Osteocyte (in vitro differentiated cells): ENCODE measurements at regions not wholly inside any gene's neighbourhood (a gene's known extent, or its start where the extent isn't known, plus 50 kb on each side); places are given as distances from the start of the nearest gene placed in this dataset.

Experiments used
- DNase-seq: peaks from one replicate; pipeline ENCODE4 v3.0.0; 2021; ENCODE audit warnings: mixed read lengths; ENCODE audit not compliant: unreplicated experiment; ENCODE audit errors: extremely low spot score
- H3K27ac Mint-ChIP-seq: one replicate; pipeline ENCODE4 v1.8.0; 2021; ENCODE audit warnings: mild to moderate bottlenecking, mixed read lengths; ENCODE audit not compliant: unreplicated experiment
- H3K27me3 Mint-ChIP-seq: one replicate; pipeline ENCODE4 v1.8.0; 2021; ENCODE audit warnings: mixed read lengths; ENCODE audit not compliant: unreplicated experiment
- H3K36me3 Mint-ChIP-seq: one replicate; pipeline ENCODE4 v1.8.0; 2021; ENCODE audit warnings: mixed read lengths; ENCODE audit not compliant: unreplicated experiment
- H3K4me1 Mint-ChIP-seq: one replicate; pipeline ENCODE4 v1.8.0; 2021; ENCODE audit warnings: mixed read lengths; ENCODE audit not compliant: unreplicated experiment
- H3K4me3 Mint-ChIP-seq: one replicate; pipeline ENCODE4 v1.8.0; 2021; ENCODE audit warnings: mild to moderate bottlenecking, moderate library complexity, mixed read lengths; ENCODE audit not compliant: unreplicated experiment
- H3K9me3 Mint-ChIP-seq: one replicate; pipeline ENCODE4 v1.8.0; 2021; ENCODE audit warnings: mixed read lengths; ENCODE audit not compliant: unreplicated experiment
- TF ChIP-seq, protein P1 (sequence below): fragments of 200-600 bp; sonication (generic); IDR thresholded peaks from 2 replicates; pipeline ENCODE4 v1.5.0; 2021; ENCODE audit warnings: antibody characterized with exemption, mild to moderate bottlenecking, moderate library complexity

DNA sequence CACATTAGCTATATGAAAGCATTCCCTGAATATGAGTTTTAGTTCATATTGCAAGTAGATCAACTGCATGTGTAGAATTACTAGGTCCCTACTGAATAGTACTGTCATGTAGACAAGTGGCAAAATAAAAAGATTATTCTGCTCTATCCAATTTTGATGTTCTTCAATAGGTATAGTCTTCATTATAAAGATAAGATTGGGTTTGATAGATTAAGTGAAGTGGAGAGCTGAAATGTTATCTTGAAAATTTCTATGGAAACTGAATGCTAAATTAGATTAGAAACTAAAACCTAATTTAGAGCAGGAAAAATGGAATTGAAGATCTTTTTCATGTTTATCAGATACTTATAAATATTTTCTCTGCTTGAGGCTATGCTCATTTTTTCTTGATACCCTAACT, 1610.0 kb downstream of the BRINP3 start:
- no peak for DNase-seq
- peaks cover 9% of the 10 kb centered on the region for H3K9me3 Mint-ChIP-seq
- no peaks in the 10 kb centered on the region for H3K36me3 Mint-ChIP-seq
- TF ChIP-seq, protein P1, sequence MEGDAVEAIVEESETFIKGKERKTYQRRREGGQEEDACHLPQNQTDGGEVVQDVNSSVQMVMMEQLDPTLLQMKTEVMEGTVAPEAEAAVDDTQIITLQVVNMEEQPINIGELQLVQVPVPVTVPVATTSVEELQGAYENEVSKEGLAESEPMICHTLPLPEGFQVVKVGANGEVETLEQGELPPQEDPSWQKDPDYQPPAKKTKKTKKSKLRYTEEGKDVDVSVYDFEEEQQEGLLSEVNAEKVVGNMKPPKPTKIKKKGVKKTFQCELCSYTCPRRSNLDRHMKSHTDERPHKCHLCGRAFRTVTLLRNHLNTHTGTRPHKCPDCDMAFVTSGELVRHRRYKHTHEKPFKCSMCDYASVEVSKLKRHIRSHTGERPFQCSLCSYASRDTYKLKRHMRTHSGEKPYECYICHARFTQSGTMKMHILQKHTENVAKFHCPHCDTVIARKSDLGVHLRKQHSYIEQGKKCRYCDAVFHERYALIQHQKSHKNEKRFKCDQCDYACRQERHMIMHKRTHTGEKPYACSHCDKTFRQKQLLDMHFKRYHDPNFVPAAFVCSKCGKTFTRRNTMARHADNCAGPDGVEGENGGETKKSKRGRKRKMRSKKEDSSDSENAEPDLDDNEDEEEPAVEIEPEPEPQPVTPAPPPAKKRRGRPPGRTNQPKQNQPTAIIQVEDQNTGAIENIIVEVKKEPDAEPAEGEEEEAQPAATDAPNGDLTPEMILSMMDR = no peak
- H3K27ac Mint-ChIP-seq = no peak overlapping the region
- no peaks in the 10 kb centered on the region for H3K27me3 Mint-ChIP-seq
- H3K4me1 Mint-ChIP-seq = peaks cover 4% of the 10 kb centered on the region
- no peak overlapping the region for H3K4me3 Mint-ChIP-seq

DNA sequence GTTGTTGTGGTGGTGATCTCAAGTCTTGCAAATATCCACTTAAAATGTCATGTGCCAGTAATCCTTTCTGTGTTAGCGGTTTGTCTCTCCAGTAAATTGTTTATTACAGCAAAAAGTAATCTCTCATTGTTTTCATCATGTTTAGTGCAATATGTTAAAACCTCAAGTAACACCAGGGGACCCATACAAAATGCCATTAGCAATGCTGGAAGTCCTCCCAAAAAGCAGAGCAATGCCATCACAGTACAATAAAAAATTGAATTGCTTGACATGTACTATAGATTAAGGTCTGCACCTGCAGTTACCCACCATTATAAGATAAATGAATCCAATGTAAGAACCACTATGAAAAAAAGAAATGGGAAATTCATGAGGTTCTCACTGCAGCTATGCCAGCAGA, 1606.5 kb downstream of the BRINP3 start:
- Mint-ChIP-seq H3K27ac (no peak overlapping the region), H3K4me3 (no peak overlapping the region), H3K4me1 (peaks cover 4% of the 10 kb centered on the region), H3K36me3 (no peaks in the 10 kb centered on the region), H3K27me3 (no peaks in the 10 kb centered on the region), H3K9me3 (peaks cover 3% of the 10 kb centered on the region)
- TF ChIP-seq, protein P1 = no peak
- no peak for DNase-seq

DNA sequence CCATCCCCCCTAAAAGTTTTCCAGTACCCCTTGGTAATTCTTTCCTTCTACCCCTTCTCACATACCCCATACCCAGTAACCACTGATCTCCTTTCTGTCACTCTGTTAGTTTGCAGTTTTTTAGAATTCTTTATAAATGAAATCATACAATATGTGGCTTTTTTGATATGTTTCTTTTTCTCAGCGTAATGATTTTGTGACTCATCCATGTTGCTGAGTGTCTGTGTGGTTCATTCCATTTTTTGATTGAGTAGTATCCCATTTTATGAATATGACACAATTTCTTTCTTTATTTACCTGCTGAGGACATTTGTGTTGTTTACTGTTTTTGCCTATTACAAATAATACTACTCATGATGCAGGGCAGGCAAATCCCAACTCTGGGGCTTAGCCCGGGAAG, 1605.3 kb downstream of the BRINP3 start:
- no peaks in the 10 kb centered on the region for H3K36me3 Mint-ChIP-seq
- no peak for DNase-seq
- no peaks in the 10 kb centered on the region for H3K27me3 Mint-ChIP-seq
- TF ChIP-seq, protein P1 = no peak
- H3K4me1 Mint-ChIP-seq = peaks cover 4% of the 10 kb centered on the region
- H3K4me3 Mint-ChIP-seq = no peak overlapping the region
- peaks cover 3% of the 10 kb centered on the region for H3K9me3 Mint-ChIP-seq
- H3K27ac Mint-ChIP-seq = no peak overlapping the region

DNA sequence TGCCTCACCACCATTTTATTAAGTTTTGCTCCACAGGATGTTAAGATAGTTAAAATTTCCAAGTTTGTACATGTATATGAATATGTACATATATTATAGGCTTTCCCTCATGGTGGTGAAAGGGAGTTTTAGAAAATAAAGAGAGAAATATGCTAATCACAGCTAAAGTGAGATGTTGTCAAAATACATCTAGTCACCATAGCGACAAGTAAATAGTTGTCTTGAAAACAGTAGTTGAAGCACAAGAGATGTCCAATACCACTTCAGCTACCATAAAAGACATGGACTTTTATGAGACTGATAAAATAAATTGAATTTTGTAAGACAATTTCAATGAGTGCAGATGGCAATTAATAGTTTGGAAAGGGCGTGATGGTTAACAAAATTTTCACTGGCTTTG, 1600.0 kb downstream of the BRINP3 start:
- no peaks in the 10 kb centered on the region for H3K9me3 Mint-ChIP-seq
- no peaks in the 10 kb centered on the region for H3K27me3 Mint-ChIP-seq
- no peaks in the 10 kb centered on the region for H3K4me1 Mint-ChIP-seq
- no peak overlapping the region for H3K27ac Mint-ChIP-seq
- no peak for DNase-seq
- H3K4me3 Mint-ChIP-seq = no peak overlapping the region
- TF ChIP-seq, protein P1 = no peak
- no peaks in the 10 kb centered on the region for H3K36me3 Mint-ChIP-seq

DNA sequence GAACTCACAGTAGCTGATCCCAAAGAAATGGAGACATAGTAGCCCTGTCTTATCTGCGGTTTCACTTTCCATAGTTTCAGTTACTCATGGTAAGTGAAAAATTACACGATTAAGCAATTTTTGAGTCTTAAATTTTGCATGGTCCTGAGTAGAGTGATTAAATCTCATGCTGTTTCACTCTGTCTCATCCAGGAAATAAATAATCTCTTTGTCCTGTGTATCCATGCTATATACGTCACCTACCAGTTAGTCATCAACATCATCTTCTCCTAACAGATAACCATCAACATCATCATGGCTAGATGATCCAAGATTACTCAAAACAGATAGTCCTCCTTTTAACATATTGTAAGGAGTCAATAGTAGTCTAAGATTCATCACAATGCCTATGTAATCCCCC, 1589.3 kb downstream of the BRINP3 start:
- DNase-seq = no peak

More for the DNA sequence above, 1589.3 kb downstream of the BRINP3 start:
- H3K4me3 Mint-ChIP-seq = no peak overlapping the region
- TF ChIP-seq, protein P1 = no peak
- peaks cover 3% of the 10 kb centered on the region for H3K27me3 Mint-ChIP-seq
- H3K27ac Mint-ChIP-seq = no peak overlapping the region
- H3K36me3 Mint-ChIP-seq = no peaks in the 10 kb centered on the region
- no peaks in the 10 kb centered on the region for H3K4me1 Mint-ChIP-seq
- H3K9me3 Mint-ChIP-seq = no peaks in the 10 kb centered on the region
